Stromal cell of bone marrow (primary cell): ENCODE measurements at regions not wholly inside any gene's neighbourhood (a gene's known extent, or its start where the extent isn't known, plus 50 kb on each side); places are given as distances from the start of the nearest gene placed in this dataset.
"Not testable (repeated sequence)": the region's sequence is repeated elsewhere in the genome, so short reads cannot be mapped to it uniquely, and the experiment has no call there.

Experiments used
- DNase-seq: peaks from one replicate; pipeline ENCODE4 v3.0.0-alpha.2; 2012; ENCODE audit warnings: low read depth

DNA sequence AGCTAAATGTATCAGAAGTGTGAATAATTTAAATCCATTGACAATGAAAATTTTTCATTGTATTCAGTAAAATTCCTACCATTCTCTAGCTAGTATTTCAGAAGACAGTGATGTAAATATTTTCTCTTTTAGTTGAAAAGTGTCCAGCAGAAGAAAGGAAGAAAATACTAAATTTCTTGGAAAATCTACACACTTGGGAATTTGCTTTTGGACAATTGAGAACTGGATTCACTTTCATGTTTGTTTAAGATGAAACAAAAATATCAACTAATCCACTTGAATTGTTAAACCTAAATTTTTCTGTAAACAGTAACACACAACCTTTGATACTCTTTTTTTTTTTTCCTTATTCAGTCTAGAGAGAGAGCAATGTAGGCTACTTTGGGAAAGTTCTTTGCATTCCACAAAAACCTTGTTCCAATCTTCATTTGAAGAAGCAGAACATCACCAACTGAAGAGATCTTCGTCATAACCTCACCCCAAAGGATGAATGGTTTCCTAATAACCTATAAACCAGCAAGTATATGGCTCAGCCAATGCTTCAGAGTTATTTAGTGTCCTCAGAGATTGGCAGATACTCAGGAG is 155.1 kb upstream of the GORAB start:
- no peak for DNase-seq

DNA sequence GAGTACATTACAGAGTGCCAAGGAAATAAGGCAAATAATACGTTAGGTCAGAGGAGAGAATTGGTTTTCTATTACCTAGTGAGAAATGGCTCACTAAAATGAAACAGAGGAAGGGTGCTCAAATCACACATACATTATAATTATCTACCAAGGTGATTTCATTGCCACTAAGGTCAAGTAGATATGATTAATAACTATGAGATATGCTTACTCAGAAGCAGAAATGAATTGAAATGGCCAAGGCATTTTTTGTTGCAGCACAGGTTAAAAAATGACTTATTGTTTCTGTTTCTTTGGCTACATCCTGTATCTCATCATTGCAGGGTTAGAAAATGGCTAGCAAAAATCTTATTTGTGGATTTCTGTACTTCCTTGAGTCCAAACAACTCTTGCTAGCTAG is 154.5 kb upstream of the GORAB start:
- no peak for DNase-seq

DNA sequence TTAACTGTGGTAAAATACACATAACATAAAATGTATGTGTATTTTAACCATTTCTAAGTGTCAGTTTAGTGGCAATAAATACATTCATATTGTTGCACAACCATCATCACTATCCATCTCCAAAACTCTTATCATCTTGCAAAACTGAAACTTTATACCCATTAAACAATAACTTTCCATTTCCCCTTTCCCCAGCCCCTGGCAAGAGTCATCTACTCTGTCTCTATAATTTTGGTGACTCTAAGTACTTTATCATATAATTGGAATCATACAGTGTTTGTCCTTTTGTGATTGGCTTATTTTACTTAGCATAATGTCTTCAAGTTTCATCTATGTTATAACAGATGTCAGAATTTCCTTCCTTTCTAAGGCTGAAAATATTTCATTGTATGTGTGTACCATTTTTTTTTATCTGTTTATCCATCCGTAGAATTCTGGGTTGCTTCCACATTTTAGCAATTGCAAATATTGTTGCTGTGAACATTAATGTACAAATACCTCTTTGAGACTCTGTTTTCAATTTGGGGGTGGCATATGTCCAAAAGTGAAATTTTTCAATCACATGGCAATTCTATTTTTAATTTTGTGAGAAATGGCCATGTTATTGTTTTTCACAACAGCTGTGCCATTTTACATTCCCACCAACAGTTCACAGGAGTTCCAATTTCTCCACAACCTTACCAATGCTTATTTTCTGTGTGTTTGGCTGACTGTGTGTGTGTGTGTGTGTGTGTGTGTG is 153.9 kb upstream of the GORAB start:
- DNase-seq = no peak

GRCh38 chr1:170385750-170386149 is 146.2 kb upstream of the GORAB start:
- DNase-seq = no peak

DNA sequence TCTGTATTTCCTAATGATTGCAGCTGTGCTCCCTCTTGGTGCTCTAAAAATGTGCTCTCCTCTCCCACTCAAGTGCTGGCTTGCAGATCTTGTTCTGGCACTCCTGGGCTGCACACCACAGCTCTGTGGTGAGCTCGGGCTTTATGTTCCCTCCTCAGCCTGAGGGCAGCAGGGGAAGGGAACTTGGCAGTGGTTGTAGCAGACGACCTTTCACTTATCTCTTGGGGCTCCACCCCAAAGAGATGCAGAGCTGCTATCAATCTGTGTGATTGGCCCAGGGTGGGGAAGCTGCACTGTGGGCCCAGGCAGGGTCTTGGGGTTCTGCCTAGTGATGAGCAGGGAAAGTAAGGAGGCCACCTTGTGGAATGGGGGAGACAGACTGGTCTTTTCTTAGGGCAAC is 143.5 kb upstream of the GORAB start:
- no peak for DNase-seq

DNA sequence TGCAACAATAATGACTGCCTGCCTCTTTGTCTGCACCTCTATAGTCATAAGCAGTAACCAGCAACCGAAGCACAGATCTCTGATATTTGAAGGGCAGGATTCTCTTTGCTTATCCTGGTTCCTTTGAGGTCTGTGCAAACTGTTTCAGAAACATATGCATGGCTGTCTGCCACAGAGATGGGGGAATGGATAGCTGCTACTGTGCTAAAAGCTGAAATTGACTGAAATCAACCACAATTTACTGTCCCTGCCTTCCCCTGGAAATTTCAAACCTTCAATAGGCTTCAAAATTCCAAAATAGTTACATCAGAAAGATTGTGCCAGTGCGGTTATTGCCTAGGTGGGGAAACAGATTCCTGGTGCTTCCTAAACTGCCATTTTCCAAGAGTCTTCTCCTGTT is 136.8 kb upstream of the GORAB start:
- DNase-seq = no peak

DNA sequence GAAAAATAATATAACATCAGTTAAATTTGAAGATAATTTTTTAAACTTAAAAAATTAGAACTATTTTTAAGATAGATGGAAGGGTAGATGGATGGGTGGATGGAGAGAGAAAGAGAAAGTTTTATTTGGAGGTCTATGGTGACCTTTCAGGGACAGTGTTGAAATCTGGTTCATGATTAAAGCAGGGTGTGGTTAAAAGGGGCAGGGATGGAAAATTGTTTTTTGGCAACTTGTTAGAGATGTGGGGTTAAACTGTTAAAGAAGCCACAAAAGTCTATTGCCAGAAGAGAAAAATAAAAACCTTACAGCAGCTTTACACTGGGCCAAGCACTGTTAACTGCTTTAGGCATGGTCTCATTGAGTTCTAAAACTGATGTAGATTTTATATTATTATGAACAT is 134.9 kb upstream of the GORAB start:
- DNase-seq = no peak

DNA sequence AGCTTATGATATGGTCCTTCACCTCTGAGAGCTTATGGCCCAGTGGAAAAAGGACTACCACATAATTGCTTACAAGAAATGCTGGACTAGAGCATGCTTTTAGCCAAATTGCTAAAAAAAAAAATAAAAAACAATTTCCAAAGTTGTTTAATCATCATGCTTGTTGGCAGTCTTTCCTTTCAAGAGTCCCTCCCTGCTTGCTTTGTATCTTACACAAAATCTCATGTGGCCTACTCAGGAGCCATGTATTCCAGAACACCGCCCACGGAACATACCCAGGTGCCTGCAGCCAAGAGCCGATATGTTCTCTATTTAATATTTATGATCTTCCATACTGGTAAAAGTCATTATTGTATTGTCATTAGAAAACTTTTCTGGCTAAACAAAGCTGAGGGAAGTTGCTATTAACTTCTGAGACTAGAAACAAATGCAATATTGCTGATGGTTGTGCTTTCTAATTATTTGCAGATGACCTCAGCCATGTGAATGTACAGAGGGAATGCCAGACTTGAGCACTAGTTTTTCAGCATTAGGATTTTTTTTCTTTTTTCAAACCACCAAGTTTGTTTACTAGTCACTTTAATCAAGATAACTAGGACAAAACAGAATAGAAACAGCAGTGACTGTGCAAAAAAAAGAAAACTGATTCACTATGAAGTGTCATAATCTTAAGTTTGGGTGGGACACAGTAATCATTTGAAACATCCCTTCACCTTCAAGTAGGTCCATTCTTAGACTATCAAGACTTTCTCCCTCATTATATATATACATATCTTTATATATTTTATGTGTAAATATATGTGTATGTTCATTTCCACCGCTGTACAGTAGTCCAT is 129.3 kb upstream of the GORAB start:
- DNase-seq = peak; percentile 43

GRCh38 chr1:170407138-170407537 is 124.8 kb upstream of the GORAB start:
- no peak for DNase-seq

- DNase-seq = no peak
Observed at GRCh38 chr1:170407581-170407980, 124.4 kb upstream of the GORAB start.

- peak; percentile 84 for DNase-seq
Observed at GRCh38 chr1:170410401-170411166, 121.4 kb upstream of the GORAB start.

DNA sequence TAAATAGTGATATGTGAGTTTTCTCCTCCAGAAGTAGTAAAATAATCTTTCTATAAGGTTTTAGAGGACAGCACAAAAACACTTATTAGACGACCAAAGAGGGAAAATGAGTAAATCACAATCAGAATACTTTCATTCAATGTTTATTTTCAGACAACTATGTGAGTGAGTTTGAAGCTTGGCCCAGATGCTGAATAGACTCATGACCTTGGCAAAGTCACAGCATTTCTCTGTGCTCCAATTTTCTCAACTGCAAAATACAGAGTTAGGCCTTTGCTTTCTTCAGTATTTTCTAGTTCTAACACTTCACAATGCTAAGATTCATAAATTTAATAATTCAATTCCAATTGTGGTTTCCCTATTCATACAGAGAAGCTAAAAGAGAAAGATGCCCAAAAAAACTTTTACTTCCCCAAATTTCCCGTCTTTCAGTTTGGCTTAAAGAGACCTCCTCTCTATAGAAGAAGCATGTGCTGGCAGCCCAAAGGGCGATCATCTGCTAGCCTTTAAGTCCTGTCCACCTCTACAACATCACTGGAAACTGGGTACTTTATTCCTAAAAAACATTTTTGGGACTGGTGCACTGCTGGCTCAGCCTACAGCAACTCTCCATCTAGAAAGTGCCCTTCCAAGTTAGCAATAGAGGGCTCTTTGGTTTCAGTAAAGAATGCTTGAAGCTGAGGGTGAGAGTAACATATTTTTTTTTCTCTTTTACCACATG is 116.8 kb upstream of the GORAB start:
- DNase-seq = peak; percentile 69

DNA sequence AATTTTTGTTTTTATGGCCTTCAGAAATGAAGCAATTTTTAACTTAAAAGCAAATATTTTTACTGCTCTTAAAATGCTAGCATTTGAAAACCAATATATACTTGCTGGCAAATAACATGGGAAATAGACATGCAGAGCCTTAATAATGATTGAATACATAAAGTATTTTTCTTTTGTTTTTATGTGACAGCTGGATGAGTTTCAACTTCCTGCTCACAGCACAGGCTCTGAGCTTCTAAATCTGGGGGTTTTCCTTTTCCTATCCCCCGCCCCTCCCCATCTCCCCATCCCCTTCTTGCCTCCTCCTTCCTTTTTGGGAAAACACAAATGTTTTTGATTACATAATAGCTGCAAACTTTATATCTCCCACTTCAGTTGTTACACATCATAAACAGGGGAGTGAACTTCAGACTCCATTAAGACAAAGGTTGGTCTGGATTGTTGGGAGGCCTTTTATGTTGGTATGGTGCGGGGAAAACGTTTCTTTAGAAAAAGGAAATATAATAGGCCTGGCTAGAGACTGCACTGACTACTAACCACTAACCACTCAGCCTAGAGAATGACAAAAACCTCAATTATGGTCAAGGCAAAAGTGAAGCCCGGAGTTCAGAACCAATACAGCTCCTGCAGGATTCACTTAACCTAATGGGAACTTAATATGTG is 116.1 kb upstream of the GORAB start:
- DNase-seq = no peak

GRCh38 chr1:170424346-170424745 is 107.6 kb upstream of the GORAB start:
- DNase-seq = no peak

DNA sequence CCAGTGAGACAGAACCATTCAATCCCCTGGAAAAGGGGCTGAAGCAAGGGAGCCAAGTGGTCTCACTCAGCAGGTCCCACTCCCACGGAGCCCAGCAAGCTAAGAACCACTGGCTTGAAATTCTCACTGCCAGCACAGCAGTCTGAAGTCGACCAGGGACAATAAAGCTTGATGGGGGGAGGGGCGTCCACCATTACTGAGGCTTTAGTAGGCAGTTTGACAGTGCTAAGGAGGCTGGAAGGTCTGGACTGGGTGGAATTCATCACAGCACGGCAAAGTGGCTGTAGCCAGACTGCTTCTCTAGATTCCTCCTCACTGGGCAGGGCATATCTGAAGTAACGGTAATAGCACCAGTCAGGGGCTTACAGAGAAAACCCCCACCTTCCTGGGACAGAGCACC is 105.4 kb upstream of the GORAB start:
- no peak for DNase-seq

DNA sequence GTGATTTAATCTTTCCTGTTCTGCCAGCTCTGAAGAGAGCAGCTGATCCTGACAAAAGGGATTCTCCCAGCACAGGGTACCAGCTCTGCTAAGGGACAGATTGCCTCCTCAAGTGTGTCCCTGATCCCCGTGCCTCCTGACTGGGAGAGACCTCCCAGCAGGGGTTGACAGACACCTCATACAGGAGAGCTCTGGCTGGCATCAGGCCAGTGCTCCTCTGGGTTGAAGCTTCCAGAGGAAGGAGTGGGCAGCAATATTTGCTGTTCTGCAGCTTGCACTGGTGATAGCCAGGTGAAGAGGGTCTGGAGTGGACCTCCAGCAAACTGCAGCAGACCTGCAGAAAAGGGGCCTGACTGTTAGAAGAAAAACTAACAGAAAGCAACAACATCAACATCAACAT is 105.0 kb upstream of the GORAB start:
- DNase-seq = not testable (repeated sequence)

DNA sequence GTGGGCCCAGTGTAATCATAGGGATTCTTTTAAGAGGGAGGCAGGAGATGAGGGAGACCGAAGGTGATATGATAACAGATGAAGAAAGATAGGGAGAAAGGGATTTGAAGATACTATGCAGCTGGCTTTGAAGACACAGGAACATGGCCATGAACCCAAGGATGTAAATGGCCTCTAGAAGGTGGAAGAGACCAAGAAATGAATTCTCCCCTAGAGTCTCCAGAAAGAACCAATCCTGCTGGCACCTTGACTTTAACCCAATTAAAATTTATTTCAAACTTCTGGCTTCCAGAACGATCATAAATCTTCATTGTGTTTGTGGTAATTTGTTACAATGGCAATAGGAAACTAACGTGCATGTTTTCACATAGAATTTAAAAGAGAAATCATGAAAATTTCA is 95.0 kb upstream of the GORAB start:
- no peak for DNase-seq

DNA sequence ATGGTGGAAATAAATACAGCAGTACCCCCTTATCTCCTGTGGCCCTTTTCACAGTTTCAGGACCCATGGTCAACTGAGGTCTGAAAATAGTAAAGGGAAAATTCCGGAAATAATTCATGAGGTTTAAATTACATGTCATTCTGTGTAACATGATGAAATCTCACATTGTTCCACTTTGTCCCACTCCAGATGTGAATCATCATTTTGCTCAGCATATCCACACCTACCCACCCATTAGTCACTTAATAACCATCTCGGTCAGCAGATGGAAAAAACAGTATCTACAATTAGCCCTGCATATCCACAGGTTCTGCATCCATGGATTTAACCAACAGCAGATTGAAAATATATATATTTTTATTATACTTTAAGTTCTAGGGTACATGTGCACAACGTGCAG is 86.9 kb upstream of the GORAB start:
- peak; percentile 73 for DNase-seq

DNA sequence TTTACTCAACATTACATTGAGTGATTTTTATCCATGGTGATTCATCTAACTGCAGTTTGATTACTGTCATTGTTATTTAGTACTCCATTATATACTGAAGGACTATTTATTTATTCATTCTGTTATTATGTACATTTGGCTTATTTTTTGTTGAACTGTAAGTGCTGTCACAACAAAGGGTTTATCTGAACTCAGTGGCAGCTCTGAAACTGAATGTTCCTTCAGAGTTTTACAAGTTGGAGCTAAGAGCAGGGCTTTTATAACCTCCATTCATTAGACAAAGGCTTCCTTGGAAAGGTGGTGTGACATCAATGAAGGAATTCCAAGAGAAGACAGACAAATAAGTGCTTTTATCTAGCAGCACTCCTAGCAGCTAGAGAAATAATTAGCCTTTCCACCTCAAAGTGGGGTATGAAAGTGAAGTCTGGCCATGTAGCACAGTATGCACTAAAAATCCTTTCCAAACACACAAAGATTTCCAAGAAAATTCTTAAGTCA is 83.3 kb upstream of the GORAB start:
- no peak for DNase-seq

- DNase-seq = not testable (repeated sequence)
Observed at GRCh38 chr1:170457325-170458050, 74.5 kb upstream of the GORAB start.
